ENCODE measurements at regions not wholly inside any gene's neighbourhood (a gene's known extent, or its start where the extent isn't known, plus 50 kb on each side); places are given as distances from the start of the nearest gene placed in this dataset.

GRCh38 chrX:1137531-1137930 lies 74.9 kb downstream of the CRLF2 start:
- TF ChIP-seq, protein P1, sequence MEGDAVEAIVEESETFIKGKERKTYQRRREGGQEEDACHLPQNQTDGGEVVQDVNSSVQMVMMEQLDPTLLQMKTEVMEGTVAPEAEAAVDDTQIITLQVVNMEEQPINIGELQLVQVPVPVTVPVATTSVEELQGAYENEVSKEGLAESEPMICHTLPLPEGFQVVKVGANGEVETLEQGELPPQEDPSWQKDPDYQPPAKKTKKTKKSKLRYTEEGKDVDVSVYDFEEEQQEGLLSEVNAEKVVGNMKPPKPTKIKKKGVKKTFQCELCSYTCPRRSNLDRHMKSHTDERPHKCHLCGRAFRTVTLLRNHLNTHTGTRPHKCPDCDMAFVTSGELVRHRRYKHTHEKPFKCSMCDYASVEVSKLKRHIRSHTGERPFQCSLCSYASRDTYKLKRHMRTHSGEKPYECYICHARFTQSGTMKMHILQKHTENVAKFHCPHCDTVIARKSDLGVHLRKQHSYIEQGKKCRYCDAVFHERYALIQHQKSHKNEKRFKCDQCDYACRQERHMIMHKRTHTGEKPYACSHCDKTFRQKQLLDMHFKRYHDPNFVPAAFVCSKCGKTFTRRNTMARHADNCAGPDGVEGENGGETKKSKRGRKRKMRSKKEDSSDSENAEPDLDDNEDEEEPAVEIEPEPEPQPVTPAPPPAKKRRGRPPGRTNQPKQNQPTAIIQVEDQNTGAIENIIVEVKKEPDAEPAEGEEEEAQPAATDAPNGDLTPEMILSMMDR (conservative IDR thresholded peaks at IDR 0.05; ENCODE audit: low read depth, low read length) = no peak
- no peak for TF ChIP-seq EZH2 (IDR thresholded peaks at IDR 0.05; ENCODE audit: borderline replicate concordance, low read depth, low read length, poor library complexity, severe bottlenecking)

Measured in A673 (cell line).